ENCODE measurements at regions not wholly inside any gene's neighbourhood (a gene's known extent, or its start where the extent isn't known, plus 50 kb on each side); places are given as distances from the start of the nearest gene placed in this dataset.

DNA sequence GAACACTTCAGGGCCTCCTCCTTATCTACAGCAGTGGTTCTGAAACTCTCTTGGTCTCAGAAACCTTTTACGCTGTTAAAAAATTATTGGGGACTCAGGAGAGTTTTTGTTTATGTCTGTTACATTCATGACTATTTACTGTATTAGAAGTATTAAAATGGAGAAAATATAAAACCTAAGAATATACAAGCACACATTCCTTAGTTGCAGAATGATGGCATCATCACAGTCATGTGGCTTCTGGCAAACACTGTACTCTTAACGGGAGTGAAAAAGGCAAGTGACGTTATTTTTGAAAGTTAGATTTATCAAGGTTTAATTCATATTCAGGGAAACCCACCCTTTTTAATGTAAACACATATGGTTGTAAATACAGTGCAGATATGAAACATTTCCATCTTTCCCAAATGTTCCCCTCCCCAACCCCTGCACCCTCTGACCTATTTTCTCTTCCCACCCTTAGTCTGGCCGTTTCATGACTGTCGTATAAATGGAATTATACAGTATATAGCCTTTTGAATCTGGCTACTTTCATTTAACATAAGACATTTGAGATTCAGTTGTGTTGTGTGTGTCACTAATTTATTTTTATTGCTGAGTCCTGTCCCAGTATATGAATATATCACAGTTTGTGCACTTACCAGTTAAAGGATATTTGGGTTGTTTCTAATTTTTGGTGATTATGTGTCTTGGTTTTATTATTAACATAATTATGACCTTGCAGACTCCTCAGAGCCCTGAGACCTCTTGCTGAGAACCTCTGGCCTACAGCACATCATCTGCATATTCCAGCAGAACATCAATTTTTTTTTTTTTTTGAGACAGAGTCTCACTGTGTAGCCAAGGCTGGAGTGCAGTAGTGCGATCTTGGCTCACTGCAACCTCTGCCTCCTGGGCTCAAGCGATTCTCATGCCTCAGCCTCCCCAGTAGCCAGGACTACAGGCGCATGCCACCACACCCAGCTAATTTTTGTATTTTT, 457.0 kb downstream of the PCNX1 start:
- no peak for DNase-seq

DNA sequence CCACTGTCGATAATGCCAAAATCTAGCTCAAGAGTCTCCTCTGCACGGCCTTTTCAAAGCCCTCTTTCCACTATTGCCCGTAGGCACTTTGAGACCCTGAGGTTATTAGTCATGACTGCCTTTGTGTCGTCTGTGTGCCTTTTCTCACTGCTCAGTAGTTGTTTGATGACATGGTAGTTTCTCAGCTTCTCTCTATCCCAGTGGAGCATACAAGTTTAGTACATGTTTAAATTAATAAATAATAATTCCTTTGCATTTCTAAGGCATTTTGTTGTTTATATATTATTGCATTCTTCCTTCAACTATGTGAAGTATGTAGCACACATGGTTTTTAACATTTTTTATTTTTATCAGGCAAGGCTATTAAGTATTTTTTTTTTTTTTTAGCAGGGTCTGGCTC, 458.1 kb downstream of the PCNX1 start:
- no peak for DNase-seq

DNA sequence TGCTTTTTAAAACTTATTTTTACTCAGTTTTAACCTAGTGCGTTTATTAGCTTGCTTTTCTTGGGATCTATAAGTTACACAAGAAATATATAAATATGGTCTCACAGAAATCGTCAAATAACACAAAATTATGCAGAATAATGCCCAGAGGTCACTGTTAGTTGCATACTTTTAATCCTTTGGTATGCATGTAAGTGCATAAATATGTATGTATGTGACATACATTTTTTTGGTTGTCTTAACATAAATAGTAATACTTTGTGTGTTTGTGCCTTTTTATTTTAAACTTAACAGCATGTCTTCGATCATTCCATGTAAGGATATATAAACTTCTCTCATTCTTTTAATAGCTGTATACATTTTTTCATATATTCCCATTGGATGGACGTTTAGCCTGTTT, 459.6 kb downstream of the PCNX1 start:
- DNase-seq, result no peak

DNA sequence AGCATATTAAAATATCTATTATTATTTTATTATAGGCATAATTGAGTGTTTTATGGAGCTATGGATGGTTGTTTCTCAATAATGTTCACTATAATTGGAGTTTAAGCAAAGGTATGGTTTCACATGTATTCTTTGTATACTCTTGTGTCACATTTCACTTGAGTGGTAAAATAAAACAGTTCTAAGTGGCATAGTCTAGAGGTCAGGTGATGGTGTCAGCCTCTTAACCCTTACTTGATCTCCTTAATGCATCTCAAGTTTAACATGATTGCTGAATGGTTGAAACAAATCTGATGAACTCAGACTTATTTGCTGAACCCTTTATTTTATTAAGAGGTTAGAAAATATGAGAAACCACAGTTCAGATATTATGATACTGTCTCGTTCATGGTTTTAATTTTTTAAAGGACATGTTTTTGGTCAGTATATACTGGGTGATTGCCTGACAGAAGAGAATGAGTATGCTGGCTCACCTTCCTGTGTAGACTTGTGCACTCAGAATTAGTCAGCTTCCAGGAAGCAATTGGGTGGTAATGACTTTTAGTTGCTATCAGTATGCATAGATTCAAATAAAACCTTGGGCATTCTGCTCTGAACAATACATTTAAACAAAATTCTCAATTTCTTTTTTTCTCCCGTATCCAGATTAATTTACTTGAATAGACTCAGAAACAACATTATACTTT, 464.6 kb downstream of the PCNX1 start:
- DNase-seq, result no peak

DNA sequence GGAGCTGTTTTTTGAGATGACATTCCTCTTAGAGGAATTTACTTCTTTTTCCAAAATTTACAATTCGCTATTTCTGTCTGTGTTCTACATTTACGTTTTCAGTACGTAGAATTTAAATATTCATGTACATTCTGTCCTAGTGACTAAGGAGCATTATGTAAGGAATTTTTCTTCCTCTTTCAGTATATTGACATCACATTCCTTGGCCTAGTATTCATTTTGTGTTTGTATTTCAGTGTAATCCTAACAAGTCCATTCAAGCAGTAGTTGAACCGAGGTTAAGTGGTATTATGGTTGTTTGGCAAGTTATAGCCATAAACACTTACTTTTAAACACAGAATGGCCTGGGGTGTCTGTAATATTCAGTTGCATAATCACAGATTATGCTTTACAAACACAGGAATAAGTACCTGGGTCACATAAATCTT, 465.2 kb downstream of the PCNX1 start:
- no peak for DNase-seq

DNA sequence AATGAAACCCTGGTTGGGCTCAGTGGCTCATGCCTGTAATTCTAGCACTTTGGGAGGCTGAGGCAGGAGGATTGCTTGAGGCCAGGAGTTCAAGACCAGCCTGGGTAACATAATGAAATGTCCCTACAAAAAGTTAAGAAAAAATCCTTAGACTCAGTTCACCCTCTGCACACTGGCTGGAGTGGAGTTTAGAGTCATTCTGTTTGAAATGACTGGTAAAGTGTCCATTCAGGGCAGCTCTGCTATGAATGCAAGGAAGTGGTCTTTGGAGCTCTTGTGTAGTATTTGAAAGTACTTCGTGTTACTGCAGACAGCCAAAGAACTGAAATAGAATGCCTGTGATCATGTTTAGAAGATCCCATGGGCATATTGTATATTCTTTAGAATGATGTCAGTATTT, 466.5 kb downstream of the PCNX1 start:
- DNase-seq, result no peak

DNA sequence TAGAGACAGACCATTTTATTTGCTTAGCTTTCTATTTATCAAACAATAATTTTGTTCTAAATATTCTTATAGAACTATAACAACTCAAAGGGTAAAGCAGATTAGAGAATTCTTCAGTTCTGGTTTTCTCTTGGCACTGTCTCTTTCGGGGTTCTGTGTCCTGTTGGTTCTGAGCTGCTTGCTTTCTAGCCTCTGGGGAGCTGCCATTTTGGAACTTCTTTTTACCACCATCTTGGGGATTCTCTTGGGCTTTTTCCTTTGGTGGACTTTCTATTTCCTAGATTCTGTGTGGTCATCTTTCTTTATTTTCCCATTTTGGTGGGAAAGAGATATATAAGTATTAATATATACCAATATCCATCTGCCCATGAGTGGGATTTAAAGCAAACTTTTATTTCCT, 467.7 kb downstream of the PCNX1 start:
- no peak for DNase-seq

DNA sequence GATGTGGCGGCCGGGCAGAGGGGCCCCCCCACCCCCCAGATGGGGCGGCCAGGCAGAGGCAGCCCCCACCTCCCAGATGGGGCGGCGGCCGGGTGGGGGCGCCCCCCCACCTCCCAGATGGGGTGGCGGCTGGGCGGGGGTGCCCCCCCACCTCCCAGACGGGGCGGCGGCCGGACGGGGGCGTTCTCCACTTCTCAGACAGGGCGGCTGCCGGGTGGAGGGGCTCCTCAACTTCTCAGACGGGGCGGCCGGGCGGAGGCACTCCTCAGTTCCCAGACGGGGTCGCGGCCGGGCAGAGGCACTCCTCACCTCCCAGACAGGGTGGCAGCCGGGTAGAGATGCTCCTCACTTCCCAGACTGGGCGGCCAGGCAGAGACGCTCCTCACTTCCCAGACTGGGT, 469.8 kb downstream of the PCNX1 start:
- no peak for DNase-seq

DNA sequence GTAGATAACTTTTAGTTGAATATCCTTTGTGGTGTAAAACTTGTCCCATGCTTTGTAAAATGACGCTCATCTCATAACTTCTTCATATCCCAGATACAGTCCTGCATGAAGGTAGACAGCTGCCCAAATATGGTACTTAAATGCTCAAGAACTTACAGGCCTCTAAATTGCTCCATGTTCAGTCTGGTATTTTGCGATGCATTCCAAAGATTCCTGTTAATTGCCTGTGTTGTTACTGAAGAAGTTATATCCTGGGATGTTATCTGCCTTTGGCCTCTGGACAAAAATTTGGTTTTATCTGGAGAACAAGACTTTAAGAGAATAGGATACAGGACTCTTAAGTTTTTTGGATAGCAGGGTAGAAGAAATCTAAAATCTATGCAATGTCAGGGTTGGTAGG, 473.0 kb downstream of the PCNX1 start:
- no peak for DNase-seq

DNA sequence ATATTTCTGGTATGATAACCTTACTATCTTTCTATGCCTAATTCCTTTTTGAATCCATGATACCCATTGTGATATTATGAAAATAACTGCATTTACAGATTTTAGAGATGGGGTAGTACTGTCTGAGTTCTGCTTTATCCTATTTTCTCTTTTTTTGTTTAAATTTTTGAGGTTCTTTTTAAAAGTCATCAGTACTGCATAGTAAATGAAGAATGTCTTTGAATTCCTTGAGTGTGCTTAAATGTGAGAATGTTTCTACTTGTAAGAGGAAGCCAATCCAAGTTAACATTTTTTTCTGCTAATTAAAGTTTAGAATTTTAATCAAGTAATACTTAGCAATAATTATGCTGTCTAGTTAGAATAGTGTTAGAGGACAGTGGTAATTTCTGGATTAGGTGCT, 474.6 kb downstream of the PCNX1 start:
- no peak for DNase-seq

DNA sequence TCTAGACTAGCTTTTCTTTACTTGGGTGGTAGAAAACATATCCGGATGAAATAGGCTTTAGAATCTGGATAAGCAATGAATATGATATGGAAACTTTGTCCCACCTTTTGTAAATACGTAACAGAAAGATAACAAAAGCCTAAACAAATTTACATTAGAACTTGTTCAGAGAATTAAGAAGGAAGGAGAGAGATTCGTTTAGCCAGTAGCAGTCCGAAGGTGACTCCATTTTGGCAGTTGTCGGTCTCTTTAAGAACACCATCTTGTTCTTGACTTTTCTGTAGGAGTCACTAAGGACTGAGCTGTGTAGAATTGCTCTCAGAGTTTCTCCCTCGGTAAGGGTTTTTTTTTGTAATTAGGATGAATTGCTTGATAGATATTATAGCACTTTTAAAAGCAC, 475.1 kb downstream of the PCNX1 start:
- no peak for DNase-seq

DNA sequence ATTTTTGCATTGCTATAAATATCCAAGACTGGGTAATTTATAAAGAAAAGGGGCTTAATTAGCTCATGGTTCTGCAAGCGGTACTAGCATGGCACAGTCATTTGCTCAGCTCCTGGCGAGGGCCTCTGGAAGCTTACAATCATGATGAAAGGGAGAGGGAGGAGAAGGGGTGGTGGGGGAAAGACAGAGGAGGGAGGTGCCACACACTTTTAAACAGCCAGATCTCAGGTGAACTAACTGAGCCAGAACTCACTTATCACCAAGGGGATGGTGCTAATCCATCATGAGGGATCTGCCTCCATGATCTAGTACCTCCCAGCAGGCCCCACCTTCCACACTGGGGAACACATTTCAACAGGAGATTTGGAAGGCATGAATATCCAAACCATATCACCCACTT, 476.3 kb downstream of the PCNX1 start:
- no peak for DNase-seq

DNA sequence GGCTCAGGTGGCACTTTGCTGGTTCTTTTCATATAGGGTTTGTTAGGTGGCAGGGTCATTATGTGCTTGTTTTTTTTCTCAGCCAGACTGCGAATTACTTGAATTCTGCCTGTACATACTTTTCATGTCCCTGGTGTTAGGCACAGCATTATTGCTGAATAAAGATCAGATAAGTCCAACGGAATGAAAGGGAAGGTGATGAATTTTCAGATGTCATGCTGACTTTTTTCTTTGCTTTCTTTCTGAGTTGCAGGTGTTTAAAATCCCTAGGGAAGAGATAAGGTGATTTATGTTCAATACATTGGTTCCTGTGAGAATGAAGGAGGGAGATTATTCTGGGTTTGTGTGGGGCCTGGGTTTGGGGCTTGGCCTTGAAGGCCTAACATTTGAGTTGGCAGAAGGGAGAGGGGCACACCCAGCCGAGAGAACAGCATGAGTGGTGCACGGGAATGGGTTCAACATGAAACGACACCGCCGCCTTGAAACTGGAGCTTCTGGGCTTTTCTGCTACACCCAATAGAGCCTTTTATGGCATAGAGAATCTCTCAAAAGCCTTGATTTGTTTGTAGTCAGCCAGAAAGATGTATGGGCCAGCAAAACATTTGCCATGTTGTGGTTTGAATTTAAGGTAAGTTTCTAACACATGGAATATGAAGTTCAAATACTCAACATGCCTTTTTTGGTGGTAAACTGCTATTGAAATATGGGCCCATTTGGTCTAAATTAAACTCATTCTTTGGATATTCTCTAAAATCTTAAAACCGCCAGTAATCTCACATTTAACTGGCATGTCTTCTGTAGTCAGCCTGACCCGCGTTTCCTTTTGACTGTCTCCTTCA, 477.0 kb downstream of the PCNX1 start:
- DNase-seq, result no peak

DNA sequence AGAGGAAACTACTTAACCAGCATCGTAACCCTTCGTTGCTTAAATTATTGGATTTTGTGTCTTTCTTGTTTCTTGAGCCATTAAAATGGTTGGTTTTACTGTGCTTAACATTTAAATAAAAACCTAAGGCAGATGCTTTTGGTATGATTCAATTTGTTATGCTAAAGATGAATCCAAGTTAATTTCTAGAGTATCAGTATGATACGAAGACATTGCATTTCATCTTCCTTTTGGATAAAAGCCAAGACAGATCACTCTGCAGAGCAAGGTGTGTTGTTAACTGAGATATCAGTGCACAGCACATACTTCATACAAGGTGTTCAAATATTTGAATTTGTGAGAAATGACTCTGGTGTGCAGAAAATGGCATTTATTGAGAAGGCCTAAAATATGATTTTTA, 480.5 kb downstream of the PCNX1 start:
- no peak for DNase-seq

DNA sequence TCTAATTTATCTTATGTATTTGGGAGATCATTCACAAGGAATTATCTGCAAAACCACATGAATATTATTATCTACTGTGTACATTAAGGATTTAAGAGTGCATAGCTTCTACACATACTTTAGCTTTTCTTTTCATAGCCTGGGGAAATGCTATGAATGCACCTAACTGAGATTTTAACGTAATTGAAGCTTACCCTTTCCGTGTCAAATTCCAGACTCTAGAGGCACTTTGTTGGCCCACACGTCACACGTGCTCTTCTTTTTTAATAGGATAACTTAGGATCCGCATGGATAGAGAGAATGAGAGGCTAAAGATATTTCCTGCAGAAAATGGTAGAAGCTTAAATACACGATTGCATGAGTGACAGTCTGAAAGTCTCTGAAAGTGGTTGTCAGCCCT, 481.1 kb downstream of the PCNX1 start:
- no peak for DNase-seq

DNA sequence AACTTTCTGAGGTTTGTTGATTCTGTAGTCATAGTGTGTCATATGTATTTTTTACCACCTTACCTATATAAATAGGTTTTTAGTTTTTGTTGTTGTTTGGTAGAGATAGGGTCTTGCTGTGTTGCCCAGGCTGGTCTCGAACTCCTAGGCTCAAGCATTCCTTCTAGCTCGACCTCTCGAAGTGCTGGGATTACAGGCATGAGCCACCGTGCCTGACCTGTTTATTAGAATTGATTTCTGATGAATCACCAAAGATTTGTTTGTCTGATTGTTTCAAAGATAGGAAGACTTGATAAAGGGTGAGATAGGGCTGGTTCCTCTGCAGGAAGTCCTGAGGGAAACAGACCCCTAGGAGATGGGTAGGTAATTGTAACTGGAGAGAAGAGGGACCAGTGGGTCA, 481.6 kb downstream of the PCNX1 start:
- DNase-seq, result no peak

DNA sequence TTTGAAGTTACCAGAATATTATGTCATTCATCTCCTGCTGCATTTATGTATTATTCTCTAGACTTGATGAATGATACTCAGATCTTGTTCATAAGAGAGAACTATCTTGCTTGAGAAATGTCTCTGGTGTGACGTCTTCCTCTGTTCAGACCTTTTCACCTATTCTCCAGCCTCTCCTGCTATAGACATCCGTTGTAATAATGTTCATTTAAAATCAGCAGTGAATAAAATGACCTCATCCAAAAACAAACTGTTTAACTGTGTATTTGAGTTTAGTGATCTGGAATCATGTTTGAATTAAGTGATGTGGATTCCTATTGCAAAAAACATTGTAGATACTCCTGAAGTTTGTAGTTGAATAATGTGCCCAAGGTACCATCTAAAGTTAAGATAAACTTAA, 487.1 kb downstream of the PCNX1 start:
- no peak for DNase-seq

DNA sequence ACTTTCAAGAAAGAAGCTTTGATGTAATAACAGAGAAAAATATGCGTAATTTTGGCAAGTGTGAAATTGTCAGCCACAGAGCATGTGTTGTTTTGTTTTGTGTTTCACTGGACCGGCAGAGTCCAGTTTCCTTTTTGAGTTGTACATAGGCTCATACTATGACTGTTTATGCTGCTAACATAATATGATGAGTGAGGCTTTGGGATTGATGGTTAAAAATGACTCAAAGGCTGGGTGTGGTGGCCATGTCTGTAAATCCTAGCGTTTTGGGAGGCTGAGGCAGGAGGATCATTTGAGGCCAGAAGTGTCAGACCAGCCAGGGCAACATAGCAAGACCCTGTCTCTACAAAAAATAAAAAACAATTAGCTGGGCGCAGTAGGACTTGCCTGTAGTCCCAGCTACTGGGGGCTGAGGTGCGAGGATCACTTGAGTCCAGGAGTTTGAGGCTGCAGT, 487.9 kb downstream of the PCNX1 start:
- no peak for DNase-seq

DNA sequence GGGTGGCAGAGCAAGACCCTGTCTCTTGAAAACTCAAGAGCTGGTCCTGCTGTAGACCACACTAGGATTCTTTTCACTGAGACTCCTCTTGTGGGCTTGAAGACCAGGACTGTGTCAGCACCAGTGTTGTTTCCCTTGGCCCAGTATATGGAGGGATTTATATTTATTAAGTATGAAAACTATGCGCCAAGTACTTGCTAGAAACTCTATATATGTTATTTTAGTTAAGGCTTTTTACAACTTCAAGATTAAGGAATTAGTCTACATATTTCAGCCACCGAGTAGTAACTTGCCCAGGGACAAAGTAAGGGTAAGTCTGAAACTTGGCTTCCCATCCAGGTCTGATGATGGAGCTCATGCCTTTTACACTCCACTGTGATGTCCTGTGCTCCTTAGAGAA, 488.4 kb downstream of the PCNX1 start:
- DNase-seq, result no peak

DNA sequence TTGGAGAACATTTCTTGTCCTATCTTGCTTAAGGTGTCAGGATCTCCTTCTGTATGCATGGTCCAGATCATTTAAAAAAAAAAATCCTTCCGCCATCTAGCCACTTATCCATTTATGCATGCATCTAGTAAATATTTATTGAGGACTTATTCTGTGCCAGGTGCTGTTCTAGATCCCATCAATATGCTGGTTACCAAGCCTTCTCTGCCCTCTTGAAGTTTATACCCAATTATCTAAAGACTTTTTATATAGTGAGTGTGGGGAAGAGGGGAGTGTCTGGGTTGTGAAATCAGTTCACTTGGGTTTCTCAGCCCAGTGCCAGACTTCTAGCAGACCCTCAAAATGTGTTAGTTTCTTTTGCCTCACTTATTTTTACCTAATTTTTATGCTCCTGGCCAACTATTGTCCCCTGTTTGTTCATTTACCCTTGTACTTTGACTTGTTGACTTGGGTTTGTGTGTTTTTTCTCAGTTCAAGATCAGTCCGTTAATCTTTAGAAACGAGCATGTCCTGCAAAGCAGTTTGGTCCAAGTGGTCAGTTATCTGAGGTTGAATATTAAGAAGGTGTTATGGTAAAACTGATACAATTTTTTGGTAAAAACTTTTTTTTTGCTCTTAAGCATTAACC, 488.9 kb downstream of the PCNX1 start:
- no peak for DNase-seq

DNA sequence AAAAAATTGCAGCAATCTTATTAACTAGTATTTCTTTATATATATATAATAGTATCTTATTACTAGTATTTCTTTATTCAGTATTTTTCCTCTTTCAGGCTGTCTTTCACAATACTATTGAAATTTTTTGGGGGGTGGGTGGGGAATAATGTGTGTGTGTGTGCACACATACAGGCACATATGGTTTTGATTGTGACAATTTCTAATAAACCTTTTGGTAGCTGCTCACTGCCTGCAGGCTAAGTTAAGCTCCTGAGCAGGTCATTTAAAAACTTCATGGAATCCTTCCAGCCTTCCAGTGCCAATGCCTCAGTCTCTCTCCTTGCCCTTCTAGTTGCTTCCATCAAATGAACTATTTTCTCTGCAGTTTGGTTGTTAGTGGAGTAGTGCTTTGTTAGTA, 490.1 kb downstream of the PCNX1 start:
- DNase-seq, result no peak

DNA sequence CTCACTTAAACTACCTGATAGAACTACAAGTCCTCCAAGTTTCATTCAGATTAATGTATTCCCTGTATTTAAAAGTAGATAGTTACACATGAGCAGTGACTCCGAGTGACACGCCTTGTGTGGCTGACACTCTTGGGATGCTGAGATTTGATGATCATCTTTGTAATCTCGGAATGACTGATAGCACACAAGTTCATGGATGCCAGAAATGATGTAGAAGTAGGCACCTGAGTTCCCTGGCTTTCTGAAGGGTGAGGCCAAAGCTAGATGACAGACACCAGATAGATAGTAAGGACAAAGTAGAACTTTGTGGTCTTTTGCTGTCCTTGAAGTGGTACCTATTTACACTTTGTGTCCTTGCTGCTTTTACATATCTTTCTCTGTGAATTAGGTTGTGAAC, 491.2 kb downstream of the PCNX1 start:
- no peak for DNase-seq

DNA sequence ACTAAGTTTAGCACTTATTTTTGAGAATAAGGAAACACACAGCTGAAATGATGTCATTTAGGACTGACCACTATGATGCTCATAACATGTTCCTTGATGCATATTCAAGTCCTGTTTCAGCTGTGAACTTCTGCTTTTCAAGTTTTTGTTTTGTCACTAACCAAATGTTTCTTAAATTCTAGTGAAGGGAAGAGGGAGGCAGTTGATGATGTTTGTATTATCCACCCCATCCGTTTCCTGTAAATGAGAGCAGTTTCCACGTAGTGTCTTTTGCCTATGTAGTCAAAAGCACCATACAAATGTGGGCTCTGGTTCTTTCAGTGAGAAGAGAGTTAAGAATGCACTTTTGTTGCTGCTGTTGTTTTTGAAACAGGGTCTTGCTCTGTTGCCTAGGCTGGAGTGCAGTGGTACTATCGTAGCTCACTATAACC, 491.8 kb downstream of the PCNX1 start:
- no peak for DNase-seq

All from CD4-positive, alpha-beta T cell treated with Interleukin-6 for 4 hours (primary cell).